K562 (cell line): ENCODE measurements at regions not wholly inside any gene's neighbourhood (a gene's known extent, or its start where the extent isn't known, plus 50 kb on each side); places are given as distances from the start of the nearest gene placed in this dataset.

Experiments used
- ATAC-seq: fragments of 200-7000 bp; cut with Tn5 transposase; 3 replicates; pipeline ENCODE4 v1.9.1; 2020; ENCODE audit warnings: moderate library complexity
- BruUV-seq: library from RNA; stranded (reverse); fragments of 400-500 nt; replicated peaks from 2 replicates; lab custom pipeline; 2021; lab: Mats Ljungman, UMichigan
- CTCF ChIA-PET: fragments of 300-600 bp; formaldehyde crosslinking; extraction: SDS; loops from one replicate; lab custom pipeline; 2021; ENCODE audit warnings: low intra/inter-chr PET ratio; lab: Yijun Ruan, JAX
- POLR2A ChIA-PET: fragments of 300-600, 350-650 bp; sonication (Branson Sonifier 250); formaldehyde crosslinking; extraction: SDS; loops from one replicate; lab custom pipeline; 2021; ENCODE audit warnings: antibody characterized with exemption, inconsistent platforms; lab: Yijun Ruan, JAX
- DNase-seq, 4 experiments: peaks; one replicate each; pipeline versions ENCODE4 v3.0.0 to v3.0.0-alpha.2; 2011 to 2018; ENCODE audit warnings: low spot score in 3 of 4, mixed read lengths in 3 of 4; ENCODE audit errors: extremely low read depth in 1 of 4
- FAIRE-seq: peaks from 2 replicates; lab custom pipeline; 2011; peaks lifted over from hg19 to GRCh38; lab: Jason Lieb, UNC
- H2AFZ ChIP-seq: 2 replicates; pipeline ENCODE4 v1.6.0; 2011; ENCODE audit warnings: low read depth, low read length, control low read depth, inconsistent platforms
- H3K27ac ChIP-seq: fragments of 200-600 bp; 3 replicates; pipeline ENCODE4 v1.8.0; 2011; ENCODE audit warnings: low read depth, mild to moderate bottlenecking, control low read depth, inconsistent platforms, low read length, moderate library complexity, mixed read lengths; ENCODE audit errors: extremely low read depth
- H3K27me3 ChIP-seq, 2 experiments: fragments of 300-600 bp in 1 of 2; 2 replicates in 1 of 2; 3 replicates in 1 of 2; pipeline versions ENCODE4 v1.6.0 to v1.8.0; 2011; ENCODE audit warnings: inconsistent platforms in 2 of 2, low read length in 2 of 2, mild to moderate bottlenecking in 1 of 2, mixed read lengths in 1 of 2, moderate library complexity in 1 of 2; ENCODE audit not compliant: control insufficient read depth in 2 of 2, insufficient read depth in 2 of 2
- H3K36me3 ChIP-seq: fragments of 300-600 bp; 3 replicates; pipeline ENCODE4 v1.8.0; 2011; ENCODE audit warnings: mild to moderate bottlenecking, low read length, inconsistent platforms; ENCODE audit not compliant: control insufficient read depth, insufficient read depth
- H3K4me1 ChIP-seq, 2 experiments: fragments of 200-600 bp in 1 of 2; replicated peaks in 1 of 2; 2 replicates in 1 of 2; 3 replicates in 1 of 2; pipeline versions ENCODE4 v1.5.1 to v1.8.0; 2011; ENCODE audit warnings: inconsistent platforms in 2 of 2, low read length in 2 of 2, mild to moderate bottlenecking in 1 of 2, mixed read lengths in 1 of 2, moderate library complexity in 1 of 2; ENCODE audit not compliant: control insufficient read depth in 2 of 2, insufficient read depth in 2 of 2
- H3K4me2 ChIP-seq: 2 replicates; pipeline ENCODE4 v1.6.1; 2011; ENCODE audit warnings: low read length, control low read depth, inconsistent platforms, mixed read lengths; ENCODE audit not compliant: insufficient read depth
- H3K4me3 ChIP-seq: fragments of 200-600 bp; sonication (generic), shearing (Covaris generic); 2 replicates; pipeline ENCODE4 v1.5.1; 2016; ENCODE audit warnings: control low read depth, inconsistent platforms
- H3K79me2 ChIP-seq: fragments of 200-600 bp; 3 replicates; pipeline ENCODE4 v1.8.0; 2011; ENCODE audit warnings: low read length, inconsistent platforms; ENCODE audit not compliant: control insufficient read depth, insufficient read depth
- H3K9ac ChIP-seq, 2 experiments: 2 replicates each; pipeline versions ENCODE4 v1.6.0 to v1.6.1; 2011; ENCODE audit warnings: low read depth in 2 of 2, low read length in 2 of 2, control low read depth in 1 of 2, inconsistent platforms in 1 of 2, mild to moderate bottlenecking in 1 of 2, mixed read lengths in 1 of 2; ENCODE audit not compliant: insufficient read depth in 1 of 2
- H3K9me1 ChIP-seq: one replicate; pipeline ENCODE4 v1.6.0; 2011; ENCODE audit warnings: inconsistent platforms, mild to moderate bottlenecking, low read length, moderate library complexity; ENCODE audit not compliant: control insufficient read depth, insufficient read depth
- H3K9me3 ChIP-seq: replicated peaks from 2 replicates; pipeline ENCODE4 v1.5.1; 2011; ENCODE audit warnings: low read depth, low read length, inconsistent platforms; ENCODE audit not compliant: control insufficient read depth, insufficient read depth
- H4K20me1 ChIP-seq: replicated peaks from 2 replicates; pipeline ENCODE4 v1.6.1; 2011; ENCODE audit warnings: low read length, inconsistent platforms, mixed read lengths; ENCODE audit not compliant: control insufficient read depth, insufficient read depth
- NCOA2 ChIP-seq, 2 experiments: fragments of 450-650 bp; IDR thresholded peaks; 2 replicates each; pipeline ENCODE4 v1.6.1; 2018; ENCODE audit warnings: mild to moderate bottlenecking in 2 of 2, moderate library complexity in 1 of 2; ENCODE audit not compliant: partially characterized antibody in 2 of 2
- RBM15 ChIP-seq: fragments of 200-400 bp; formaldehyde crosslinking; IDR thresholded peaks from 2 replicates; pipeline ENCODE4 v1.6.1; 2018; ENCODE audit warnings: mild to moderate bottlenecking, low read length, moderate library complexity; ENCODE audit not compliant: insufficient read depth
- RBM17 ChIP-seq: fragments of 200-400 bp; formaldehyde crosslinking; IDR thresholded peaks from 2 replicates; pipeline ENCODE4 v1.6.1; 2017; ENCODE audit warnings: low read depth, mild to moderate bottlenecking, low read length, borderline replicate concordance
- SAFB ChIP-seq: fragments of 200-400 bp; formaldehyde crosslinking; IDR thresholded peaks from 2 replicates; pipeline ENCODE4 v1.6.1; 2017; ENCODE audit warnings: low read depth, low read length, borderline replicate concordance
- in situ Hi-C: fragments of 300-500 bp; cut with MboI; formaldehyde crosslinking; loops from 4 replicates; pipeline ENCODE4 v1.15.0; 2018; ENCODE audit warnings: inconsistent platforms, mixed read lengths
- intact Hi-C: fragments of 100-400 bp; cut with micrococcal nuclease; formaldehyde crosslinking; loops from 2 replicates; pipeline ENCODE4 v1.14.2; 2022
- TF ChIP-seq, protein P1 (sequence below): fragments of 450-650 bp; IDR thresholded peaks from 2 replicates; pipeline ENCODE4 v1.6.1; 2017; ENCODE audit warnings: antibody characterized with exemption, mild to moderate bottlenecking
- TF ChIP-seq, protein P2 (sequence below): sonication (generic); formaldehyde crosslinking; IDR thresholded peaks from 2 replicates; pipeline ENCODE4 v1.9.0; 2022; ENCODE audit warnings: mild to moderate bottlenecking, missing genetic modification reagents

DNA sequence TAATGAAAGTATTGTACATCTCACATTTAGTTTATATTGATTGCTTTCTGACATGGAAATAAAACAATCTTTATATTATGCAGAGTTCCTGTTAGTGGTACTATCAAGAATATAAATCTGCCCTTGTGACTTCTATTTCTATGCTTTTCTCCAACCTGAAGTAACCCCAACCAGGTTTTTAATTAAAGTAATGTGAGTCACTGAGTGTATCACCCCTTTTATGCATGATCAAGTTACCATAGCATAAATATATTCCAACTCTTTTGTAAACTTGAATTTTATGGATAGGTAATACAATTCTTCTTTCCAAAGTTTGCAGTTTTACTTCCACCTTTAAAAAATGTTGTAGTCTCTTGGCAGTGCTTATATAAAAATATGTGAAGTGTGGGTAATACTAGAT lies 532.3 kb downstream of the USP25 start:
- no peak for DNase-seq
- no peak overlapping the region for H3K27ac ChIP-seq
- H3K79me2 ChIP-seq: no peaks in the 10 kb centered on the region
- CTCF ChIA-PET: no interaction called here
- no peak overlapping the region for H3K4me3 ChIP-seq
- in situ Hi-C loops: no loop called here
- no peaks in the 10 kb centered on the region for H4K20me1 ChIP-seq
- no peak overlapping the region for H3K9ac ChIP-seq
- H3K4me2 ChIP-seq: no peak overlapping the region
- intact Hi-C loops: no loop called here
- H3K9me3 ChIP-seq: no peaks in the 10 kb centered on the region
- H3K4me1 ChIP-seq: no peaks in the 10 kb centered on the region
- no peak for TF ChIP-seq NCOA2 (IDR thresholded peaks at IDR 0.05; ENCODE audit: partially characterized antibody in 2 of 2)
- TF ChIP-seq, protein P1, sequence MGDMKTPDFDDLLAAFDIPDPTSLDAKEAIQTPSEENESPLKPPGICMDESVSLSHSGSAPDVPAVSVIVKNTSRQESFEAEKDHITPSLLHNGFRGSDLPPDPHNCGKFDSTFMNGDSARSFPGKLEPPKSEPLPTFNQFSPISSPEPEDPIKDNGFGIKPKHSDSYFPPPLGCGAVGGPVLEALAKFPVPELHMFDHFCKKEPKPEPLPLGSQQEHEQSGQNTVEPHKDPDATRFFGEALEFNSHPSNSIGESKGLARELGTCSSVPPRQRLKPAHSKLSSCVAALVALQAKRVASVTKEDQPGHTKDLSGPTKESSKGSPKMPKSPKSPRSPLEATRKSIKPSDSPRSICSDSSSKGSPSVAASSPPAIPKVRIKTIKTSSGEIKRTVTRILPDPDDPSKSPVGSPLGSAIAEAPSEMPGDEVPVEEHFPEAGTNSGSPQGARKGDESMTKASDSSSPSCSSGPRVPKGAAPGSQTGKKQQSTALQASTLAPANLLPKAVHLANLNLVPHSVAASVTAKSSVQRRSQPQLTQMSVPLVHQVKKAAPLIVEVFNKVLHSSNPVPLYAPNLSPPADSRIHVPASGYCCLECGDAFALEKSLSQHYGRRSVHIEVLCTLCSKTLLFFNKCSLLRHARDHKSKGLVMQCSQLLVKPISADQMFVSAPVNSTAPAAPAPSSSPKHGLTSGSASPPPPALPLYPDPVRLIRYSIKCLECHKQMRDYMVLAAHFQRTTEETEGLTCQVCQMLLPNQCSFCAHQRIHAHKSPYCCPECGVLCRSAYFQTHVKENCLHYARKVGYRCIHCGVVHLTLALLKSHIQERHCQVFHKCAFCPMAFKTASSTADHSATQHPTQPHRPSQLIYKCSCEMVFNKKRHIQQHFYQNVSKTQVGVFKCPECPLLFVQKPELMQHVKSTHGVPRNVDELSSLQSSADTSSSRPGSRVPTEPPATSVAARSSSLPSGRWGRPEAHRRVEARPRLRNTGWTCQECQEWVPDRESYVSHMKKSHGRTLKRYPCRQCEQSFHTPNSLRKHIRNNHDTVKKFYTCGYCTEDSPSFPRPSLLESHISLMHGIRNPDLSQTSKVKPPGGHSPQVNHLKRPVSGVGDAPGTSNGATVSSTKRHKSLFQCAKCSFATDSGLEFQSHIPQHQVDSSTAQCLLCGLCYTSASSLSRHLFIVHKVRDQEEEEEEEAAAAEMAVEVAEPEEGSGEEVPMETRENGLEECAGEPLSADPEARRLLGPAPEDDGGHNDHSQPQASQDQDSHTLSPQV: no peak
- TF ChIP-seq RBM17: no peak
- no peak for TF ChIP-seq SAFB
- TF ChIP-seq, protein P2, sequence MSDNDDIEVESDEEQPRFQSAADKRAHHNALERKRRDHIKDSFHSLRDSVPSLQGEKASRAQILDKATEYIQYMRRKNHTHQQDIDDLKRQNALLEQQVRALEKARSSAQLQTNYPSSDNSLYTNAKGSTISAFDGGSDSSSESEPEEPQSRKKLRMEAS (CRISPR knock-in tag): no peak
- no peak for TF ChIP-seq RBM15
- H3K36me3 ChIP-seq: no peaks in the 10 kb centered on the region
- BruUV-seq: no TSS peak
- no peaks in the 10 kb centered on the region for H3K9me1 ChIP-seq
- POLR2A ChIA-PET: no interaction called here
- no peak for FAIRE-seq
- no peaks in the 10 kb centered on the region for H3K27me3 ChIP-seq
- no peak for ATAC-seq
- no peak overlapping the region for H2AFZ ChIP-seq
